ENCODE measurements at regions not wholly inside any gene's neighbourhood (a gene's known extent, or its start where the extent isn't known, plus 50 kb on each side); places are given as distances from the start of the nearest gene placed in this dataset.

- no peak for DNase-seq
Measured at GRCh38 chr2:177028296-177028695, 184.3 kb upstream of the HNRNPA3 start.

GRCh38 chr2:177029075-177029474 is 183.5 kb upstream of the HNRNPA3 start:
- DNase-seq: no peak

- DNase-seq: no peak
Measured at GRCh38 chr2:177029501-177029900, 183.1 kb upstream of the HNRNPA3 start.

- DNase-seq: no peak
Measured at GRCh38 chr2:177029901-177030300, 182.7 kb upstream of the HNRNPA3 start.

- DNase-seq: no peak
Measured at GRCh38 chr2:177030451-177031105, 182.0 kb upstream of the HNRNPA3 start.

- DNase-seq: no peak
Measured at GRCh38 chr2:177031438-177032180, 181.0 kb upstream of the HNRNPA3 start.

GRCh38 chr2:177036747-177037146 is 175.8 kb upstream of the HNRNPA3 start:
- no peak for DNase-seq

GRCh38 chr2:177037569-177037968 is 175.0 kb upstream of the HNRNPA3 start:
- no peak for DNase-seq

- no peak for DNase-seq
Measured at GRCh38 chr2:177038787-177039484, 173.7 kb upstream of the HNRNPA3 start.

GRCh38 chr2:177042311-177042710 is 170.3 kb upstream of the HNRNPA3 start:
- DNase-seq: no peak

- DNase-seq: no peak
Measured at GRCh38 chr2:177044671-177045070, 167.9 kb upstream of the HNRNPA3 start.

GRCh38 chr2:177048981-177049380 is 163.6 kb upstream of the HNRNPA3 start:
- DNase-seq: no peak

- DNase-seq: no peak
Measured at GRCh38 chr2:177051278-177051677, 161.3 kb upstream of the HNRNPA3 start.

GRCh38 chr2:177052471-177052870 is 160.1 kb upstream of the HNRNPA3 start:
- DNase-seq: no peak

GRCh38 chr2:177053038-177053437 is 159.6 kb upstream of the HNRNPA3 start:
- DNase-seq: no peak

- DNase-seq: no peak
Measured at GRCh38 chr2:177053716-177054115, 158.9 kb upstream of the HNRNPA3 start.

- DNase-seq: no peak
Measured at GRCh38 chr2:177056481-177056929, 156.1 kb upstream of the HNRNPA3 start.

GRCh38 chr2:177058747-177059146 is 153.8 kb upstream of the HNRNPA3 start:
- DNase-seq: no peak

GRCh38 chr2:177059293-177059692 is 153.3 kb upstream of the HNRNPA3 start:
- DNase-seq: no peak

- no peak for DNase-seq
Measured at GRCh38 chr2:177063331-177063730, 149.3 kb upstream of the HNRNPA3 start.

- no peak for DNase-seq
Measured at GRCh38 chr2:177064422-177064821, 148.2 kb upstream of the HNRNPA3 start.

GRCh38 chr2:177068967-177069366 is 143.6 kb upstream of the HNRNPA3 start:
- no peak for DNase-seq

GRCh38 chr2:177072090-177072489 is 140.5 kb upstream of the HNRNPA3 start:
- DNase-seq: no peak

- DNase-seq: no peak
Measured at GRCh38 chr2:177073611-177074010, 139.0 kb upstream of the HNRNPA3 start.

Data from inflammatory macrophage (primary cell).